Smooth muscle cell (in vitro differentiated cells): ENCODE measurements at regions not wholly inside any gene's neighbourhood (a gene's known extent, or its start where the extent isn't known, plus 50 kb on each side); places are given as distances from the start of the nearest gene placed in this dataset.

ENCODE experiments used
- DNase-seq: peaks from one replicate; lab custom pipeline; 2025; ENCODE audit not compliant: unreplicated experiment; lab: John Stamatoyannopoulos, UW
- H2AFZ ChIP-seq: fragments of 200-600 bp; sonication (generic); 2 replicates; pipeline ENCODE4 v1.6.0; 2016; ENCODE audit warnings: antibody characterized with exemption, low read depth, mild to moderate bottlenecking
- H3F3A ChIP-seq: fragments of 200-600 bp; sonication (generic); 2 replicates; pipeline ENCODE4 v1.6.0; 2017; ENCODE audit warnings: antibody characterized with exemption, low read depth
- H3K27ac ChIP-seq: fragments of 200-600 bp; sonication (generic); 2 replicates; pipeline ENCODE4 v1.5.1; 2016; ENCODE audit warnings: low read depth, mild to moderate bottlenecking
- H3K27me3 ChIP-seq: fragments of 200-600 bp; sonication (generic); 2 replicates; pipeline ENCODE4 v1.6.1; 2016; ENCODE audit warnings: low read depth, mild to moderate bottlenecking
- H3K36me3 ChIP-seq: fragments of 200-600 bp; sonication (generic); 2 replicates; pipeline ENCODE4 v1.5.1; 2016; ENCODE audit warnings: low read depth
- H3K4me1 ChIP-seq: fragments of 200-600 bp; sonication (generic); 2 replicates; pipeline ENCODE4 v1.5.1; 2016; ENCODE audit warnings: low read depth
- H3K4me2 ChIP-seq: fragments of 200-600 bp; sonication (generic); 2 replicates; pipeline ENCODE4 v1.6.0; 2016; ENCODE audit warnings: mild to moderate bottlenecking
- H3K4me3 ChIP-seq: fragments of 200-600 bp; sonication (generic); 2 replicates; pipeline ENCODE4 v1.5.1; 2016; ENCODE audit warnings: mild to moderate bottlenecking
- H3K79me2 ChIP-seq: fragments of 200-600 bp; sonication (generic); 2 replicates; pipeline ENCODE4 v1.6.0; 2016; ENCODE audit warnings: low read depth, mild to moderate bottlenecking
- H3K9ac ChIP-seq: fragments of 200-600 bp; sonication (generic); 2 replicates; pipeline ENCODE4 v1.6.0; 2016; ENCODE audit warnings: low read depth
- H3K9me3 ChIP-seq: fragments of 200-600 bp; sonication (generic); replicated peaks from 2 replicates; pipeline ENCODE4 v1.5.1; 2016; ENCODE audit warnings: low read depth
- H4K20me1 ChIP-seq: fragments of 200-600 bp; sonication (generic); 2 replicates; pipeline ENCODE4 v1.6.0; 2016; ENCODE audit warnings: low read depth
- WGBS: methylation state at CpG from one replicate; pipeline ENCODE4 v1.1.7; 2016; ENCODE audit warnings: low lambda C conversion rate; 5-methylcytosine and 5-hydroxymethylcytosine counted together
- TF ChIP-seq, protein P1 (sequence below): fragments of 200-600 bp; sonication (generic); IDR thresholded peaks from 2 replicates; pipeline ENCODE4 v1.5.1; 2017; ENCODE audit warnings: borderline replicate concordance, mild to moderate bottlenecking, antibody characterized with exemption; ENCODE audit not compliant: insufficient read depth, poor library complexity, severe bottlenecking

DNA sequence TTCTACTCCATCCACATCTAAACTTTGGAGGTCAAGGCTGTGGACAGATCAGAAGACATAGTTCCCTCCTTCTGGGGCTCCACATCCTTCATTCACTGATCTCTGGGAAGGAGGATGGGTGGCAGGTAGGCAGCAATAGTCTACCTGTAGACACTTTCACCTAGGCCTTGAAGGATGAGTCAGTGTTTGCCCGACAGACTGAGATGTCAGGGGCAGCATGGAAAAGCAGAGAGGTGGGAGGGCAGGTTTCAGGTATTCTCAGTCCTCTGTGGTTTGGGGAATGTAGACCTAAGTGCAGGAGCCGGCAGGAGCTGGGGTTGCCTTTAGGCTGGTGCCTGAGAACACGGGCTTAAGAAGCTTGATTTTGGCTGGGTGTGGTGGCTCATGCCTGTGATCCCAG is 171.9 kb upstream of the ZNF267 start:
- H3K36me3 ChIP-seq = no peaks in the 10 kb centered on the region
- H3K79me2 ChIP-seq = peaks cover 4% of the 10 kb centered on the region
- peaks cover 5% of the 10 kb centered on the region for H3K27me3 ChIP-seq
- H3K9me3 ChIP-seq = no peaks in the 10 kb centered on the region
- TF ChIP-seq, protein P1, sequence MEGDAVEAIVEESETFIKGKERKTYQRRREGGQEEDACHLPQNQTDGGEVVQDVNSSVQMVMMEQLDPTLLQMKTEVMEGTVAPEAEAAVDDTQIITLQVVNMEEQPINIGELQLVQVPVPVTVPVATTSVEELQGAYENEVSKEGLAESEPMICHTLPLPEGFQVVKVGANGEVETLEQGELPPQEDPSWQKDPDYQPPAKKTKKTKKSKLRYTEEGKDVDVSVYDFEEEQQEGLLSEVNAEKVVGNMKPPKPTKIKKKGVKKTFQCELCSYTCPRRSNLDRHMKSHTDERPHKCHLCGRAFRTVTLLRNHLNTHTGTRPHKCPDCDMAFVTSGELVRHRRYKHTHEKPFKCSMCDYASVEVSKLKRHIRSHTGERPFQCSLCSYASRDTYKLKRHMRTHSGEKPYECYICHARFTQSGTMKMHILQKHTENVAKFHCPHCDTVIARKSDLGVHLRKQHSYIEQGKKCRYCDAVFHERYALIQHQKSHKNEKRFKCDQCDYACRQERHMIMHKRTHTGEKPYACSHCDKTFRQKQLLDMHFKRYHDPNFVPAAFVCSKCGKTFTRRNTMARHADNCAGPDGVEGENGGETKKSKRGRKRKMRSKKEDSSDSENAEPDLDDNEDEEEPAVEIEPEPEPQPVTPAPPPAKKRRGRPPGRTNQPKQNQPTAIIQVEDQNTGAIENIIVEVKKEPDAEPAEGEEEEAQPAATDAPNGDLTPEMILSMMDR = no peak
- no peak for DNase-seq
- peaks cover 7% of the 10 kb centered on the region for H3K4me1 ChIP-seq
- peak overlapping the region; percentile 96 for H3K4me2 ChIP-seq
- H2AFZ ChIP-seq = no peak overlapping the region
- peaks cover 6% of the 10 kb centered on the region for H4K20me1 ChIP-seq
- H3F3A ChIP-seq = no peaks in the 10 kb centered on the region
- 69% methylated on average over 2 of the region's 3 CpGs for WGBS
- no peak overlapping the region for H3K27ac ChIP-seq
- peak overlapping the region; percentile 98 for H3K4me3 ChIP-seq
- H3K9ac ChIP-seq = no peak overlapping the region

DNA sequence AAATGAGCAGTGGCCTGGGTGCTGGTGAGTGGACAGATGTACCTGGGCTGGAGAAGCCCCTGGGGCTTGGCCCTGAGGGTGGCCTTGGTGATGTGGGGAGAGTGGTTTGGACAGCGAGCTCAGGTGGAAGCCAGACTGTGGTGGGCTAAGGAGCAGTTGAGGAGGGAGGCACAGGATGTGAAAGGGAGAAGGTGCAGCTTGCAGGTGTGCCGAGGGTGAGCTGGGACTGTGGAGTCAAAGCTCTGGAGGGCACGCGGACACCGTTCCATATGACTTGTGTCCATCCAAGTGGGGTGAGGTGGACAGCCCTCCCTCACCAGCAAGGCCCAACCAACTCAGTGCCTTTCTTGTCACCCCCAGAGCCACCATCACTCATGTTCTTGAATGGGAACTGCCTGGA is 170.8 kb upstream of the ZNF267 start:
- H3K4me3 ChIP-seq = no peak overlapping the region
- H4K20me1 ChIP-seq = peaks cover 6% of the 10 kb centered on the region
- DNase-seq = no peak
- WGBS = 100% methylated on average over 4 of the region's 5 CpGs
- H3K4me2 ChIP-seq = no peak overlapping the region
- H3K36me3 ChIP-seq = no peaks in the 10 kb centered on the region
- TF ChIP-seq, protein P1 = no peak
- H3K27ac ChIP-seq = no peak overlapping the region
- H2AFZ ChIP-seq = no peak overlapping the region
- H3K9me3 ChIP-seq = no peaks in the 10 kb centered on the region
- H3K27me3 ChIP-seq = peaks cover 5% of the 10 kb centered on the region
- H3K79me2 ChIP-seq = peaks cover 4% of the 10 kb centered on the region
- H3F3A ChIP-seq = no peaks in the 10 kb centered on the region
- H3K9ac ChIP-seq = no peak overlapping the region
- H3K4me1 ChIP-seq = peaks cover 7% of the 10 kb centered on the region

DNA sequence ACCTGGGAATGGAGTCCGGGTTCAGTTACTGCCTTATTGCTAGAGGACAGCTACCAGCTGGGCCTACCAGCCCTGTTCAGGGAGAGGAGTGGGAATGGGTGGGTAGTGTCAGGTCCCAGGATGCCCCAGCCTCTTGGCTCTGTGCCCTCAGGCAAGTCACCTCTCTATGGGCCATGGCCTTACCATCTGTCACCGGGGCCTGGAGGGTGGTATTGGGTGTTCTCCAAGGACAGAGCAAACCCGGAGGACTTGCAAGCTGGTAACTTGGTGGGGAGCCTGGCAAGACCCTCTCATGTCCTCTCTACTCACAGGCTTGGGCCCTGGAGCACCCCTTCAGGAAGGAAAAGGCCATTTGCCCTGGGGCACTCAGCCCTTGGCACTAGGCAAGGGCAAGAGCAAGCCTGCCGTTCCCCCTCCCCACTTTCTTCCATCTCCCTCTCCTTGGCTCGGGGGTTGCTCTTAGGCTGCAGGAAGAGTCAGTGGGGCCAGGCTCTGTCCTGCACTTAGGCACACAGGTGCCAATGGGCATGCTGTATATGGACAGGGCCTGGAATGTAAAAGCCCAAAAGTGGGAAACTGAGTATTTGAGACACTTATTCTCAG is 170.0 kb upstream of the ZNF267 start:
- Histone ChIP-seq H3K9ac (no peak overlapping the region), H3F3A (no peaks in the 10 kb centered on the region), H3K36me3 (no peaks in the 10 kb centered on the region), H4K20me1 (peaks cover 6% of the 10 kb centered on the region), H3K79me2 (peaks cover 4% of the 10 kb centered on the region), H3K4me1 (peaks cover 7% of the 10 kb centered on the region), H2AFZ (no peak overlapping the region), H3K9me3 (no peaks in the 10 kb centered on the region), H3K27ac (no peak overlapping the region), H3K27me3 (peaks cover 5% of the 10 kb centered on the region), H3K4me3 (no peak overlapping the region), H3K4me2 (no peak overlapping the region)
- WGBS = 100% methylated on average over 5 of the region's 5 CpGs
- TF ChIP-seq, protein P1 = no peak
- no peak for DNase-seq

DNA sequence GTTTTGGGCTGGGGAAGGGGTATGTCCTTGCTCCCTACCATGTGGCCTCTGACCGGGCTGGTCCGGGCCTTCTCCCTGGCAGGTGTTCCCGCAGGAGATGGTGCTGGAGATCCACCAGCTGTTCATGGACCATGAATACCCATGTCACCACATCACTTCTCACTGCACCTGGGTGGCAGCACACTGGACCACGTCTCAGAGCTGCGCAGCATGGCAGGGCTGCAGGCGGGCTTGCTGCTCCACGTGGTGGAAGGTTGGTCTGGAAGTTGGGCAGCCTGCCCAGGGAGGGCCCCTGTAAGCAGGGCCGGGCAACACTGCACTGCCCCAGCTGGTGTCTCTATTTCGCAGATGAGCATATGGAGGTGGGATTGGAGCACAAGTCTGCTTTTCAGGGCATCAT is 169.5 kb upstream of the ZNF267 start:
- WGBS = 94% methylated on average over 9 of the region's 9 CpGs
- no peaks in the 10 kb centered on the region for H3F3A ChIP-seq
- H3K9ac ChIP-seq = no peak overlapping the region
- no peaks in the 10 kb centered on the region for H3K36me3 ChIP-seq
- peaks cover under 1% of the 10 kb centered on the region for H3K27me3 ChIP-seq
- peaks cover 6% of the 10 kb centered on the region for H4K20me1 ChIP-seq
- no peak for DNase-seq
- no peaks in the 10 kb centered on the region for H3K9me3 ChIP-seq
- peaks cover 7% of the 10 kb centered on the region for H3K4me1 ChIP-seq
- no peak overlapping the region for H3K27ac ChIP-seq
- TF ChIP-seq, protein P1 = no peak
- no peak overlapping the region for H2AFZ ChIP-seq
- no peak overlapping the region for H3K4me3 ChIP-seq
- H3K4me2 ChIP-seq = no peak overlapping the region
- H3K79me2 ChIP-seq = peaks cover 4% of the 10 kb centered on the region
